NOMO-1 treated with dmso at 0.1 percent for 144 hours (cell line): ENCODE measurements at regions not wholly inside any gene's neighbourhood (a gene's known extent, or its start where the extent isn't known, plus 50 kb on each side); places are given as distances from the start of the nearest gene placed in this dataset.
"Not testable (repeated sequence)": the region's sequence is repeated elsewhere in the genome, so short reads cannot be mapped to it uniquely, and the experiment has no call there.

Experiments used
- DNase-seq: peaks from one replicate; lab custom pipeline; 2025; ENCODE audit not compliant: unreplicated experiment; lab: John Stamatoyannopoulos, UW

DNA sequence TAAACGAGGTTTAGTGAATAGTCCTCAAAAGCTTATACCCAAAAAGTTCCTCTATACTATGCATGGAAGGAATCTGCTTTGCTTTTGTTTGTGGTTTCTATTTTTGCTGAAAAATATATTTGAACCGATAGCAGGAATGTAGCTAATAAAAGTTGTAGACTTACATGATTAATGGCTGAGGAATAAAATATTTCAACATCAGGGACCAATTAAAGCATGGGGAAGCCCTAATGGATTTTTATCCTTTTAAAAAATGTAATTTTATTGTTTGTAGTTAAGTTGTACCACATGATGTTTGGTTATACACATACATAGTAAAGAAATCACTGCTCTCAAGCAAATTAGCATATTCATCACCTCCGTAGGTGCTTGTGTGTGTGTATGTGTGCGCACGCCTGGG lies 295.3 kb upstream of the CNTN5 start:
- DNase-seq, result no peak

DNA sequence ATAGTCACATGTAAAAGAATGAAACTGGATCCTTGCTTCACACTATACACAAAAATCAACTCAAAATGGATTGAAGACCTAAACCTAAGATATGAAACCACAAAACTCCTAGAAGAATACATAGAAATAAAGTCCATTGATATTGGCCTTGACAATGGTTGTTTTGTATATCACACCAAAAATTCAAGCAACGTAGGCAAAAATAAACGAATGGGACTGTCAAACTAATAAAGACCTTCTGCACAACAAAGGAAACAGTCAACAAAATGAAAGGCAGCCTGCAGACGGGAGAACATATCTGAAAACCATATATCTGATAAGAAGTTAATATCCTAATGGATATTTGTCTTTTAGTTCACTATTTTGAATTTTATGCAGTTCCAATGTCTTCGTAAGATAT lies 292.3 kb upstream of the CNTN5 start:
- DNase-seq, result no peak

DNA sequence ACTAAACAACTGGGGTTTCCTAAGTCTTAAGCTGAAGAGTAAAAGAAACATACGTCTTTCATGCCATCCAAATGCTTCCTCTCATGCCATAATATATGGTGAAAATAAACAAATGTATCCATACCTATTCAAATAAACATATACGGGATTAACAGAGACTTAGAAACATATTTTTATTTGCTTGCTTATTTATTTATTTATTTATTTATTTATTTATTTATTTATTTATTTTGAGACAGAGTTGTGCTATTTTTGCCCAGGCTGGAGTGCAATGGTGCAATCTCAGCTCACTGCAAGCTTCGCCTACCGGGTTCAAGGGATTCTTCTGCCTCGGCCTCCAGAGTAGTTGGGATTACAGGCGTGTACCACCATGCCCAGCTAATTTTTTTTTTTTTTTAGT lies 291.6 kb upstream of the CNTN5 start:
- DNase-seq, result no peak

DNA sequence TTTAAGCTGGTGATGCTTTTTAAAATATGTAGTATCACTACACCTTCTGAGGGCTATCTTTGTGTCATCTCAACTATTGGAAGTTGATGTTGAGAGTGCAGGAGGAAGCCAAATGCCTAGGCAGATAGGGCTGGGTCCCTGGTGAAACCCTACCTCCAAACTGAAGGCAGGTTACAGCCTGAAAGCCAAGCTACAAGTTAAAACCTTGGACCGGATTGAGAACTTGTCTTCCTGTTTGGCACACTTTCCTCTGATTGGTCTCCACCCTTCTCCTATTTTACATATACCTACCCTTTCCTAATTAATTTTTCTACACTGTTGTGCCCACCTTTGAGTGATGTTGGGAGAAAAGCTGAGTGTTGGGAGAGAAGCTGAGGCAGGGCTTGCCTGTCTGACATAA lies 287.8 kb upstream of the CNTN5 start:
- no peak for DNase-seq

DNA sequence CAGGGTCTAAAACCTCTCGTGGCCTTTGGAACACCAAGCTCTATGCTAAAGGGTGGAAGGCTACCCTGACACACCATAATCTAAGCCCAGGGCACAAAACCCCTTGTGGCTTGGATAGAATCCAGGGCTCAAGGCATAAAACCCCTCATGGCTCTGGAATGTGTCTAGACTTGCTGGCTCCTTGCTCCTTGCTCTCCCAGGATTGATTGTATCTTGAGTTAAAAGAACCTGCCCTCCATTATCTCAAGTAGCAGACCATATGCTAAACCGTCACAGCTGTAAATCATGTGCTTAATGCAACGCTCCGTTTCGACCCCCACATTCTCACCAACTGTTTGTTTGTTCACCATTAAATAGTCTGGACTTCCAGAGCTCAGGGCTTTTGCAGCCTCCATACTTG lies 287.4 kb upstream of the CNTN5 start:
- not testable (repeated sequence) for DNase-seq

DNA sequence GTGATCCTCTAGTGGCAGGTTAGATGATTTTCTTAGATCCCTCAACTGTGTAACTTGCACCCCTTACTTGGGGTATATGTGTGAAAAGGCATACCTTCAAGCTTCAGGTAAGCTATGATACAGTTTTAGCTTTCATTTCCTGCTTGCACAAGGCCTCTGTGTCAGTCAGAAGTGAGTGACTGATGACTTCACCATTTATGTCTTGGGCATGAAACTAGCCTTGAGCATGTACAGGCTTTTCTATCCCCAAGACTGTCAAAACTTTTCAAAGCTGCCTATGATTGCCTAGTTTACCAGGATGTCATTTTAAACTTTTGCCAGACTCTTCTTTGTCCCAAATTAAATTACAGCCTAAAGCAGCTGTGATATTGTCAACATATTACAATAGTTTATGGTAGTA lies 286.1 kb upstream of the CNTN5 start:
- DNase-seq, result no peak

DNA sequence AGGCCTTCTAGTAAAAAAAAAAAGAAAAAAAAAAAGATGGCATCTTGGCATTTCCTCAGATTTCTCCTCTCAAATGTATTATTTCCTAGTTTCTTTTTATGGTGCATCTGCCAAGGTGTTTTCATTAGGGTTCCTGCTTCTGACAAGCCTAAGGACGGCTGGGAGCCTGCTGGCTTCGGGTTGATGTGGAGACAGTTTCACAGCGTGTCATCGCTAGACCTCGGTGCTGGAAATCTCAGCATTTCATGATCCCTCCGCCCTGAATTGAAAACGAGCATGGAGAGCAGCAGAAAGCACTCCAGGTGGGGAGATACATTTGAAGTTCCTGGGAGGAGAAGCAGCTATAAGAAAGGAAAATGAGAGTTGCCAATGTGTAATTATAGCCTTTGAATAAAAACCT lies 283.9 kb upstream of the CNTN5 start:
- DNase-seq, result no peak

DNA sequence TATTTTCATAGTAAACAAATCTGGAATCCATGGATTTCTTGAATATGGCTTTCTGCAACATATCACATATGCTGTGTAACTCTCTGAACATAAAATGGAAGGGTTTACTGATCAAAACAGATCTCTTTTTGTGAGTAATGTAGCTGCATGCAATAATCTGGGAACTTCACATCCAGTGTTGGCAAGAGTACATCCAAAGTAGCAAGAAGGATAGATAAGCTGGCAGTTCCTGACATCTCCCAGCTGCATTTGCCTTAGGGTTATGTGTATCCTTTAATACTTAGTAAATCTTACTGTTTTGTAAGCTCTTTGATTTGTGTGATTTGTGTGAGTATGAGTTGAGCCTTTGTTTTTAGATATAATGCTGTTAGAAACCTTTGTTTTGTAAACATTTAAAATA lies 280.4 kb upstream of the CNTN5 start:
- DNase-seq, result no peak

DNA sequence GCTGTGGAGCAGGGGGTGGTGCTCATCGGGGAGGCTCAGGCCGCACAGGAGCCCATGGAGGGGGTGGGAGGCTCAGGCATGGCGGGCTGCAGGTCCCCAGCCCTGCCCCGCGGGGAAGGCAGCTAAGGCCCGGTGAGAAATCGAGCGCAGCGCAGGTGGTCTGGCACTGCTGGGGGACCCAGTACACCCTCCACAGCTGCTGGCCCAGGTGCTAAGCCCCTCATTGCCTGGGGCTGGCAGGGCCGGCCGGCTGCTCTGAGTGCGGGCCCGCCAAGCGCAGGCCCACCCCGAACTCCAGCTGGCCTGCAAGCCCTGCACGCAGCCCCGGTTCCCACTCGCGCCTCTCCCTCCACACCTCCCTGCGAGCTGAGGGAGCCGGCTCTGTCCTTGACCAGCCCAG lies 257.3 kb upstream of the CNTN5 start:
- DNase-seq, result not testable (repeated sequence)

DNA sequence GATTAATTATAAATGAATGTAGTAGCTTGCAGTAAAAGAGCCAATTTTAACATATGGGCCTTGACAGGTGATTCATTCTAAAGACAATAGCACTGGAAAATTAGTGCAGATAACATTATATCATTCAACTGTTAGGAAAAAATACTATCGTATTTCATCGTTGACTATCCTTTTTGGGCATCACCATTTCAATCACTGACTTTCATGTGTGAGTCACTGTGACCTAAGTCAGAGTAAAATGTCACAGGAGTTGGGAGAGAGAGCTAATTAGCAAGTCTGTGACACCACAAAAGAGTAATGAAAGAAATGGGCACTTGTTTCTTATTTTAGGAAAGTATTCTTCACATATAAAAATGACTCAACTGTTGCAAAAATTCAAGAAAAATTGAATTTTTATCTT lies 253.8 kb upstream of the CNTN5 start:
- no peak for DNase-seq

DNA sequence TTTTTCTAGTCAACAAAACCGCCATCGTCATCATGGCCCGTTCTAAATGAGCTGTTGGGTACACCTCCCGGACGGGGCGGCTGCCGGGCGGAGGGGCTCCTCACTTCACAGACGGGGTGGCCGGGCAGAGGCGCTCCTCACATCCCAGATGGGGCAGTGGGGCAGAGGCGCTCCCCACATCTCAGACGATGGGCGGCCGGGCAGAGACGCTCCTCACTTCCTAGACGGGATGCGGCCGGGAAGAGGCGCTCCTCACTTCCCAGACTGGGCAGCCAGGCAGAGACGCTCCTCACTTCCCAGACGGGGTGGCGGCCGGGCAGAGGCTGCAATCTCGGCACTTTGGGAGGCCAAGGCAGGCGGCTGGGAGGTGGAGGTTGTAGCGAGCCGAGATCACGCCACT lies 250.7 kb upstream of the CNTN5 start:
- DNase-seq, result not testable (repeated sequence)

DNA sequence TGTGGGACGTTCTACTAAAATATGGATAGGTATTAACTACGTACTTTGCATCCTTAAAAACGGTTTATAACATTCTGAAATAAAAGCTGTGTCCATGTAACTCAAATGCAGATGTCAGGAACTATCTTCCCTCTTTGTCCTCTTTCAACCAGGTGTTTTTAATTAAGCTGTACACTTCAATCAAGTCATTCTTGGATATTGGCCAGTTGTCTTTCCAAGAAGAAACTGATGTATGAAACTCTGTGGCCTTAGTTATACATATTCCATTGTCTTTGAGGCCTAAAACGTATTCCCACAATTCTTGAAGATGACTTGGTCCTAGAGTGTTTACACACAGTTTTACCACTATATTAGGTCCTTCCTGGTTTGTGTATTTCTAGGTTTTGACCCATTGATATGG lies 249.0 kb upstream of the CNTN5 start:
- DNase-seq, result no peak

DNA sequence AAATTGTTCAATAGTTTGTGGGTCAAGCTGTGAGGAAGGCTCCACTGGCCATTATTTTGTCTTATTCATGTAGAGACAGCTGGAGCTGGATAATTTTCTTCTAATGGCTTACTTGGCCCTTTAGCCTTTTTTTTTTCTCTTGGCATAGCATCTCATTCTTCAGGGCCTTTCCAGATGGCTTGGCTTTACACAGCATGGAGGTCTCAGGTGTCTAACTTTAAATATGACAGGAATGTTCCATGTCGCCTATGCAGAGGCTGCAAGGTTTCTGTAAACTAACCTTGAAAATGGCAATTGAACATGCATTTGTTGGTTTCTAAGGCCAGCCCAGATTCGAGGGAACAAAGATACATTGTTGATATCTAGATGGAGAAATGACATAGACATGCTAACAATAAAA lies 247.9 kb upstream of the CNTN5 start:
- DNase-seq, result no peak

DNA sequence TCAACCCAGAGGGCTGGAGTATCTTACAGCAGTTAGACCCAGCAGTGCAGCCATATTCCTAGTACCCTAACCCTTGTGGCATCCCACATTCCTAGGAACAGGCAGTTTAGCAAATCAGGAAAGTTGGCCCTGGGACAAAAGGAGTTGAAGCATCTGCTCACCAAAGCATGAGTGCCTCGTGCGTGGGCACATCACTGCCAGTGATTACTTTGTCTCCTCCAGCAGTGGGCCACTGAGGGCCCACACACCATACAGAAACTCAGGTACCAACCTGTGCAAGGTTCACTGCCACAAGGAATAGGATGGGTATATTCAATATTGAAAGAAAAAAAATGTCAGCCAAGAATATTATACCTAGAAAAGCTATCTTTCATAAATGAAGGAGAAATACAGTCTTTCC lies 227.5 kb upstream of the CNTN5 start:
- no peak for DNase-seq

DNA sequence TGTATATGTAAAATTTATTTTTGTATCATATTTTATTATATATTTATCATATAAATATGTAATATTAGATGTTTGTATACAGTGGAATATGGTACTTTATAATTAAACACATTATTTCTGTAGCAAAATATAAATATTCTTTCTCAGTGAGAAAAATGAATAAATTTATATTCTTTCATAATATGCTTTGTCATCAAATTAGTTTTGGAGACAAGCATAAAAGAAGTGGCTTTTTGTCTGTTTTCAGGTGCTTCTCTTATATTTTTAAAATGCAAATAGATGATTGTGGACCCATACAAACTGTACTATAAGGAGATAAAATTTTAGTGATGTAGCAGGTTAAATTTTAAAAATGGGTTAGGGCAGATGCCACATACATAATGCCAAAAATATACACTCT lies 222.4 kb upstream of the CNTN5 start:
- no peak for DNase-seq

DNA sequence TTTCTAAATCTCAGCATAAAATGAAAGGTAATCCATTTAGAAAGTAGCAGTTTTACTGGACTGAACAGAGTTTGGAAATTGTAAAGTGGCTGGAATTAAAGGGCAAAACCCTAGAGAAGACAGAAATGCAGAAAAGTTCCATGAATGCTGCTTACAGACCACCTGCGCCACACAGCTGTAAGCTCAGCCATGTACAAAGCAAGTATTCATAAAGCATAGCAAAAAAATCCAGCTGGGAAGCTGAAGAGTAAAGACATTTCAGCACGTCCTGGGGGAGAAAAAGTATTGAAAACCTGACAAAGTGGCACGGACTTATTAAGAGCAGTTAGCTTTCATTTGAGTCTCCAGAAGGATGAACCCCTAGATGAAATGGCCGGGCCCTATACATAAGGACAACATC lies 220.1 kb upstream of the CNTN5 start:
- DNase-seq, result no peak

DNA sequence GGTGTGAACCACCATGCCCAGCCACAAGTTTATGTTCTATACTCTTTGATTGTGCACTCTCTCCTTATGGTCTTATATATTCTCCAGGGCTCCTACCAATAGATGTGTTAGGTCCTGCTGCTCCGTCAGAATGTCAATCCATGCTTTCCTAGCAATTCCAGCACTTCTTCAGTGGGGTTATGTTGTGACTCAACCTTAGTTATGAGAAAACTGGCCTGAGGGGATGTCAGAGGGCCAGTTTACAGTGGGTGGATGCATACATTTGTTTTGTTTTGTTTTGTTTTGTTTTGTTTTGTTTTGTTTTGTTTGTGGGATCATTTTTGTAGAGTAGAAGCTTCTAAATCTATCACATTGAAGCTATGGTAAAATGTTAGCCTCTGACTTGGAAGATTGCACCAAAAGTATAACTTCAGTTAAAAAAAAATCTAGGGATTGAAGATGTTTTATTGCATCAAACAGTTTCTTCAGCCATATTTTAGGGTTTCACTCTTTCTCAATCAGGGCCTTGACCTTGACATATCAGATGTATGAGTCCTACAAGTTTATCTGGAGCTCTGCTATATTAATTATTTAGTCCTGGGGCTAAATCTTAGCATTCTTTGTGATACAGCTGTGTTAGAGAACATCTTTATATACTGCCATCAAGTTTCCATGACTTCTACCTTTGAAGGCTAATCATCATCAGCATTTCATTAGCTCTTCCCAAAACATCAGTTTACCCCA lies 191.6 kb upstream of the CNTN5 start:
- DNase-seq, result no peak

DNA sequence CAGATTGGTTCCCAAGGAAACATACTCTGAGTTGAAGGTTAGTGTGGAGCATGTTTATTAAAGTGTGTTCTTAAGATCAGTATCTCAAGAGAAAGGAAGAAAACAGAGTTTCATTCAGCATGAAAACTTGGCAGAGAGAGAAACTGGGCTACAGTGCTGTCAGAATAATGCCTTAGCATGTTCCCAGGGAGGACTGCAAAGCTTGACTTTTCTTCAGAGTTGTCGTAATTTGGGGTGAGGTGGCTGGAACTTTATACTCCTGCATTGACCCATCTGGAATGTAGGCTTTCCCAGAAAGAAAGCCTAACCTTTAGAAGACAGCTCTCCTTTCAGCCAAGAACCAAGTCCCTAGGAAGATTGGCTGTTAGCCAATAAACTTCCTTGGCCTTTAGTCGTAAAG lies 190.8 kb upstream of the CNTN5 start:
- DNase-seq, result no peak

DNA sequence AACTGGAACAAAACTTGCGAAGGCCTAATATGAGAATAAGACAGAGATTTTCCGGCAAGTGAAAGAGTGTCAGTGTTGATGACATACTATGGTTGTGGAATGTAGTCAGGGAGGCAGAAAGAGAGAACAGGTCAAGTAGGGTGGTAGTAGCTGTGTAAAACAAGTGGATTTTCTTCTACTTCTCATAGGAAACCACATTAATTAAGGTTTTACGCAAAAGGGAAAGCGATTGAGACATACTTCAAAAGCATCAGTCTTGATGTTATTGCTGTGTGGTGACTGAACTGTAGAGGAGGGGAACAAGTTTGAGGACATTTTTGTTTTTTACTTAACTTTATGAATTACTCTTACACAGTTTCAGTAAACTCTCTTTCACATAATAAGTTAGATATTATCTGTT lies 186.0 kb upstream of the CNTN5 start:
- peak; percentile 79 for DNase-seq

DNA sequence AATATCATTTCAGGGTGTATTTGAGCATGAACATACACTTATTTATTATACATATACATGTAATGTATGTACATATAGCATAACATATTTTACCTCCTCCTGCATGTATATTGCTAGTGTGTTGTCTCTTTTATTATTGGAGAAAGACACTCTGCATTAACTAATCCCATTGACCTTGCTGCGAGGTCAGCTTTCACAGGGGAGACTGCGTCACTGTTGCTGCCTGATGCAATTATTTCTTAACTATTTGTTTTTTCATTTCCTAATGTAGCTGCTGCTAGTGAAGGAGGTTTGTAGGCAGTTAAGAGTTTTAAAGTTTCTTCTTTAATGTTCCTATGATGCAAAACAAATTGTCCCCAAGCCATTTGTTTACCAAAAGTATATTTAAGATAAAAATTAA lies 185.4 kb upstream of the CNTN5 start:
- DNase-seq, result peak; percentile 1

DNA sequence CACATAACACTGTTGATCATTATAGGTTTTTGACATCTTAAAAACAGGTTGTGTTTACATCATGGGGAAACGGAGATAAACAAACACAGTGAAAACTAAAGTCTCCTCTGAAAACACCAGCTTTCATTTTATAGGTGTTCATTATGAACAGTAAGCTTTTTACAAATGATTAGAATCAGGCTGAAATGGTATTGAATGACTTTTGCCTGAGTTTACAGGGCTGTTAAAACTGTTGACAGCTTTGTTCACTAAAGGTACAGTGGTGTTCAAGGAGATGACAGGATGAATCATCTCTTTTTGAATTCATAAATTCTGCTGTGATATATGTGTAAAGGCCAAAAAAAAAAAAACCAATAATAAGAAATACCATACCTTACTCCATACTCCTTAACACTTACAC lies 184.6 kb upstream of the CNTN5 start:
- no peak for DNase-seq

DNA sequence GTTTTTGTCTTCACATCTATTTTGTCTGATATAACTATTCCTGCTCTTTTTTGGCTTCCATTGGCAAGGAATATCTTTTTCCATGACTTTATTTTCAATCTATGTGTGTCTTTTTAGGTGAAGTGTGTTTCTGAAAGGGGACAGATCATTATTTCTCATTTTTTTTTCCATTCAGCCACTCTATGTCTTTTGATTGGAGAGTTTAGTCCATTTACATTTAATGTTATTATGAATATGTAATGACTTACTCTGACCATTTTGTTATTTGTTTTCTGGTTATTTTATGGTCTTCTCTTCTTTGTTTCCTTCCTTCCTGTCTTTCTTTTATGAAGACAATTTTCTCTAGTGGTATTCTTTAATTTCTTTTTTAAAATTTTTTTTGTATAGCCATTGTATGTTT lies 178.6 kb upstream of the CNTN5 start:
- no peak for DNase-seq

DNA sequence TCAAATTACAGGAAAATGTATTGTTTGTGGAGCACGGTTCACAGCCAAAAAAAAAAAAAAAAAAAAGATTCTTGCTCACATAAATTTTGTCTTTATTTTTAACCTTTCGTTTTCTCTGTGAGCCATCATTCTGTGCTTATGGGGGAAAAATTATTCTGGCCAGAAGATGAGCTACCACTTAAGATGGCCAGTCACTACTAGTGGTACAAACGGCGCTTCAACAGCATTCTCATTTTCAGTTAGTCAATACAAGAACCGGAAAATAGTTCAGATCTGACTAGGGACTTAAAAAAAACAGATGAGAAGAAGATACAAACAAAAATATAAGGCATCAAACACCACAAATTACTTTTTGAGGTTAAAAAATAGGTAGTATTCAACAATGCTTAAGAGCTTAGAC lies 158.6 kb upstream of the CNTN5 start:
- no peak for DNase-seq

DNA sequence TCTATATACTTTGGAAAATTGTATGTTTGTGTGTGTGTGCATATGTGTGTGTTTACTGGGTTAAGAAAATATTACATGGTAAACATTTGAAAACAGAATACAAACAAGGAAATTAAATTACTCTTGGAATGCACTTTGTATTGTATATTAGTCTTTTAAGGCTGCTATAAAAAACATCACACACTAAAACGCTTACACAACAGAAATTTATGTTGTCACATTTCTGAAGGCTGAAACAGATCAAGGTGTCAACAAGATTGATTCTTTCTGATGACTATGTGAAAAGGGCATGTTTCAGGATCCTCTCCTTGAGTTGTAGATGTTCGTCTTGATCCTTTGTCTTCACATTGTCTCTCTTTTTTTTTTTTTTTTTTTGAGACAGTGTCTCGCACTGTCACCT lies 149.1 kb upstream of the CNTN5 start:
- no peak for DNase-seq
